GM12891 (cell line): ENCODE measurements at regions not wholly inside any gene's neighbourhood (a gene's known extent, or its start where the extent isn't known, plus 50 kb on each side); places are given as distances from the start of the nearest gene placed in this dataset.

ENCODE experiments used
- DNase-seq: peaks from one replicate; pipeline ENCODE4 v3.0.0; 2011; ENCODE audit warnings: low spot score; ENCODE audit not compliant: insufficient read length
- FAIRE-seq: peaks from 2 replicates; lab custom pipeline; 2011; peaks lifted over from hg19 to GRCh38; lab: Jason Lieb, UNC
- PAX5 ChIP-seq: IDR thresholded peaks from 2 replicates; pipeline ENCODE4 v1.6.1; 2011; ENCODE audit warnings: low read length, moderate library complexity, mild to moderate bottlenecking; ENCODE audit not compliant: insufficient read depth, severe bottlenecking
- POLR2A ChIP-seq: IDR thresholded peaks from 2 replicates; pipeline ENCODE4 v1.6.1; 2011; ENCODE audit warnings: low read depth, low read length, control low read depth
- POLR2AphosphoS5 ChIP-seq: IDR thresholded peaks from 2 replicates; pipeline ENCODE4 v1.6.1; 2011; ENCODE audit warnings: low read depth, low read length, control low read depth
- POU2F2 ChIP-seq: IDR thresholded peaks from 2 replicates; pipeline ENCODE4 v1.6.1; 2011; ENCODE audit warnings: low read depth, mild to moderate bottlenecking, control low read depth, low read length, moderate library complexity
- SPI1 ChIP-seq: IDR thresholded peaks from 2 replicates; pipeline ENCODE4 v1.6.1; 2011; ENCODE audit warnings: low read depth, low read length, control low read depth
- TAF1 ChIP-seq: IDR thresholded peaks from 2 replicates; pipeline ENCODE4 v1.6.1; 2011; ENCODE audit warnings: low read depth, low read length, control low read depth

DNA sequence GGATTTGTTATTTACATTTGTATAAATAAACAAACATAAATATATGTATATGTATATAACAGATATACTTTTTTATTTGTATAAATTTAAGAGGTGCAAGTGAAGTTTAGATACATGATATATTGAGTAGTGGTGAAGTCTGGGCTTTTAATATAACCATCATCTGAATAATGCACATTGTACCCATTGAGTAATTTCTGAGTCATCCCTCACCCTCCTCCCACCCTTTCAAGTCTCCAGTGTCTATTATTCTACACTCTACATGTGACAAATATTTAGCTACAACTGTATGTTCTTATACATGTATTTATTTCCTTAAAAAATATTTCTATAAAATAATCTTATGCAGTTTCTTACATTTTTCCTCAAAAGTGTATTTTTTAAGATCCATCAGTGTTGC, 358.7 kb upstream of the TFPI start:
- FAIRE-seq = no peak
- TF ChIP-seq TAF1 (no peak), SPI1 (no peak), PAX5 (no peak), POLR2AphosphoS5 (no peak), POLR2A (no peak), POU2F2 (no peak)
- DNase-seq = no peak

DNA sequence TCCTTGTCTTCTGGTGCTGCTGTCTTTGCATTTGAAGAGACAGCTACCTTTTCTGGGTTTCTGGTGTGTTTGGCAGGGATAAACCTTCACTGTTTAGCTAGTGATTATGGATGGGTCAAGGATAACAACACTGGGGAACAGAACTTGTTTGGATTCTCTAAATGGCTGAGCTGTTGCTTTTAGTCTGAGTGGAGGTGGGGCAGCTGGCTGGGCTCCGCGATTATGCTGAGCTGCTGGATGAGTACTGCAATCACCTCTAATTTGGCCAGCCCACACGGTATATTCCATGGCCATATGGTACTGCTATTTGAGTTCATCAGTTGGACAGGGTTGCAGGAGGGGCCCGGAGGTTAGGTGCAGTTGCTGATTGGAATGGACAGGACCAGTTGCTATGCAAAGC, 361.6 kb upstream of the TFPI start:
- DNase-seq = no peak
- FAIRE-seq = no peak
- no peak for TF ChIP-seq POU2F2
- TF ChIP-seq TAF1 = no peak
- TF ChIP-seq SPI1 = no peak
- no peak for TF ChIP-seq POLR2AphosphoS5
- no peak for TF ChIP-seq POLR2A
- TF ChIP-seq PAX5 = no peak

DNA sequence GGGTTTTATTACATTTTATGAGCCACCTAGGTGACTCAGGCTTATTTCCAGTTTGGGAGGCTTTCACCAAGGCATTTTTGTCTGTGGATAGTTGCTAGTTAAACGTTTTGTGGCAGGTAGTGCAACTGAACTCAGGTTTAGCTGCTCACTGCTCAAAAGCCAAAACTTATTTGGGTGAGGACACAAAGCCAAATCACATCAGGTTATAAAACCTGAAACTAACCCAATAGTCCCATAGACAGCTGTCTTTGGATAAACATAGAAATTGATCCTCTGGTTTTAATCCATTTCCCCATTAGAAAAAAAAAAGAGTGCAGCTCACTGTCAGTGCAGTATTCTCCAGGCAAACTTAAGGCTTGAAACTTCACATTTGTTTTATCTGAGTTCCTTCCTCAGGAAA, 362.6 kb upstream of the TFPI start:
- DNase-seq = no peak
- TF ChIP-seq POLR2AphosphoS5 (no peak), TAF1 (no peak), POU2F2 (no peak), POLR2A (no peak), SPI1 (no peak), PAX5 (no peak)
- FAIRE-seq = no peak

DNA sequence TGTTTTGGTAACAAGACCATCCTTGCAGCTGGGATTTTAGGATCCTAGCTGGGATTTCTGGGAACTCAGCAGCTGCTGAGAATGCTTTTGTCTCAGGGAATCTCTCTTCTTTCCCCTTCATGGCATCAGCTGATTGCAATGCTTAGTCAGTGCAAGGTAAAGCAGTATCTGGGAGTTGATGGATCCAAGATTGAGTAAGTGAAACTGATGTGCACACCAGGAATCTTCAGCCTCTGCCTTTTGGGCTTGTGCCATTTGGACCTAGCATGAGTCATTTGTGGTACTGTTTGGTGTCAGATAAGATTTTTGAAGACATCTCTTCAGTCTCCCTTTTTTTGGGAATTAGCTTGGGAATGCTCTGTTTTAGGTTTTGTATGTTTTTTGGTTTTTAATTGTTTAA, 363.3 kb upstream of the TFPI start:
- TF ChIP-seq POU2F2 (no peak), POLR2AphosphoS5 (no peak), POLR2A (no peak), TAF1 (no peak), SPI1 (no peak), PAX5 (no peak)

DNA sequence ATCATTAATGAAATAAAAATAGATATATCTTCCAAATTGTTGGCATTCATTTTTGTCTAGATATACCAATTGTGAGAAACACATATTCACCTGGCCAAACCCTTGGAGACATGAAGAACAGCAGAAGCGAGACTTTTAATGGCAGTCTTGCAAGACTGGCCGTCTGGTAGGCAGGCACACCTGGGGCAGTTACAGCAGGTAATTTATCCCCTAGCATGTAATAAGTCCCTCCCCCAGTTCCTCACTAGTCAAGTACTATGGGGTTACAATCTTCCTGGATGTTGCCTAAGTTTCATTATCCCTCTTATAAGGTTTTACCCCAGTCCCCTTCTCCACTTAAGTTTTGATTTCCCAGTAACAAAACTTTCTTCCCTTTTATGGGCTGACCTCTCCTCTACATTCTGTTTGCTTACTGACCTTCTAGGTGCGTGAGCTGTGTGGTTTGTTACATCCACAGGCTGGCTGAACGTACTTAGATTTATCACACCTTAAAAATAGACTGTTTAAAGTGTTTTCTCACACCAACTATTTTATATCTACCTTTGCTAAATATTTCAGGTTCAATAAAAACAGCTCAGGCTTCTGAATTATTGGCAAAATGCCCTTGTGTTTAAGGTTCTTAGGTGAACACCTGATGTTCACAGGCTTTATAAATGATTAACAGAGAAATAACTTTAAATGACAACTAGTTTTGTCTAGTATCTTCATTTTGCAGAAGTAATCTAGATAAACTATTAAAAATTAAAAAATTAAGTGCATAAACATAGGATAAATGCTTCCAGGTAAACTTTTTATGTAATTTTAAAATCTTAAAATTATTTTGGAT, 365.0 kb upstream of the TFPI start:
- DNase-seq = no peak
- no peak for TF ChIP-seq TAF1
- TF ChIP-seq POLR2AphosphoS5 = no peak
- TF ChIP-seq PAX5 = no peak
- no peak for TF ChIP-seq SPI1
- no peak for TF ChIP-seq POU2F2
- no peak for TF ChIP-seq POLR2A
- FAIRE-seq = no peak

More for the DNA sequence above, 363.3 kb upstream of the TFPI start:
- no peak for DNase-seq
- FAIRE-seq = no peak

DNA sequence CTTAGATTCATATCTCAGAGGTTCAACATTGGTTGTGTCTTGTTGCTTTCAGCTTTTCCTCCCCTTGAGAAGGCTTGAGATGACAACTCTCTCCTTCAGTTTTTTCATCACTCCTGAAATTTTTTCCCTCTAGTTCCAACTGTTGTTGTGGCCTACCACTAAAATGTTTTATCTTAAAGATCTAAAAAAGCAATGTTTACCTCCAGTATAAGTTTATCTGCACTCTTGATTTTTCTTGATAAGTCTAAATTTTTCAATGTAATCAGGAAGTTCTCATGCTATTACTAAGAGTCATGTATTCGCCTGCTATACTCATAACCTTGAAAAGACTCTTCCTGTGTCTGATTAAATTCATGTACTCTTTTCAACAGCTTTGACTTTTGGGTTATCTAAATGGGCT, 366.3 kb upstream of the TFPI start:
- DNase-seq = no peak
- TF ChIP-seq TAF1 = no peak
- no peak for FAIRE-seq

DNA sequence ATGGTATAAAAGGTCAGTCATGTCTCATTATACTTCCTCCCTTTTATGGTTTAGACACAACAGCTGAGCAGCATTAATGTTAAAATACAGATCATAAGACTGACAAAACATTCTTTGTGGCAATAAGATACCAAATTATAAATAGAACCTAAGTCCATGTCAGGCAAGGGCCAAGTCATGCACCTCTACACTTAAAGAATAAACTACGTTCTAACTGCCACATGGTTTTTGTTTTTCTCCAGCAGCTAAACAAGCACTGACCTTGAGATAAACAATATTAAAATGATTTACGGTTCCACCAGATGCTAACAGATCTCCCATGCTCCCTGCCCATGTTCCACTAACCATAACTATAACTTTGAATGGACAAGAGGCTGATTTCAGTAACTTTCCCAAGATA, 368.6 kb upstream of the TFPI start:
- no peak for FAIRE-seq
- TF ChIP-seq TAF1 (no peak), POU2F2 (no peak), POLR2AphosphoS5 (no peak), PAX5 (no peak), POLR2A (no peak), SPI1 (no peak)
- DNase-seq = no peak

DNA sequence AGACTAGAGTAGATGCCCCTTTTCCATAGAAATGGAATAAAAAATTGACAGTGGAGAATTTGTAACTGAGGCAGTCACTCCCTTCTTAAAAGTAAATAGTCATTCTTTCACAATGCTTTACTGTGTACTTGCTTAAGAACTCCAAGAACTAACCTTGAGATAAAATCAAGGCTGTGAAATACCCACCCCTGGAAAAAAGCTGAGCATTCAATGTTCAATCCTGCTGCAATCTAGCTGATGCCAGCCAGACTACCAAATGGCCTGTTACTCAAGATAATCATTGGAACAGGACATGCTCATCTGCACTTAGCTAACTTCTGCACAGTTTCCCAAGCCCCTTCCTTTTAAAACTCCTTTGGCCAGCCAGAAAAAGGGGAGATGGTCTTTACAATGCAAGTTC, 367.4 kb upstream of the GULP1 start:
- DNase-seq (no peak), FAIRE-seq (no peak)
- no peak for TF ChIP-seq TAF1
- no peak for TF ChIP-seq POLR2AphosphoS5
- TF ChIP-seq PAX5 = no peak

DNA sequence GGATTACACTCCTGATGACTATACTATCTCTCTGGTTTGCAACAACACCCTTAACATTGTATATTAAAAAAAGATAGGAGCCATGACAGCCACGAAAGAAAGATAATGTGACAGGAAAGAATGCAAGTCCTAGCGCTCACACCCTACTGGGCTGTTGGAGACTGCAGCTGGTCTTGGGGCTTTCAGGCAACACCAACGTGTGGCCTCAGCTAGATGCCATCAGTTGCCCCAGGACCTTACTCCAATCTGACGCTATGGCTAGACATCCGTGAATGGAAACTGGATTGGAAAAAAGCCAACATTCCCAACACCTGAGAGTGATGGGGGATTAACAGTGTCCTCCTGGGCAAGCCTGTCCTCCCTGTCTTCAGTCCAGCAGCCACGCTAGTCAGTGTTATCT, 357.4 kb upstream of the GULP1 start:
- no peak for DNase-seq
- no peak for TF ChIP-seq SPI1
- TF ChIP-seq POLR2A = no peak

DNA sequence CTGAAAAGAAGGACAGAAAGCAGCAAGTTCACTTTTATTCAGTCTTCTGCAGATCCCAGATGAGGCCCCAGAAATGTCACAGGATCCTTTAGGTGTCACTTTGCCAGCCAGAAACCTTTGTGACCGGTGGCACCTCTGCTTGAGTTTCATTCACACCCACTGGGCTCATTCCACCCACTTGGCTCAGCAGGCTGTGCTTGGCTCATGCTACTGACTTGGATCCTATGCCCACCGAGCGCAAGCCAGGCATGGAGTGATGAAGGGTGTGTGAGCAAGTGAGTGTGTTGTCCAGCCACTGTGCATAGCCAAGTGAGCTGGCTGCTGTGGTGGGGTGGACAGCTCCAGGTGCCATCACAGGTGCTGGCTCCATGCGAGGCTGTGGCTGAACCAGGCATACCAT, 357.0 kb upstream of the GULP1 start:
- TF ChIP-seq POLR2AphosphoS5 = no peak
- no peak for TF ChIP-seq POLR2A
- TF ChIP-seq SPI1 = no peak
- TF ChIP-seq TAF1 = no peak
- TF ChIP-seq PAX5 = no peak
- no peak for TF ChIP-seq POU2F2
- DNase-seq (no peak), FAIRE-seq (no peak)

More for the DNA sequence above, 357.4 kb upstream of the GULP1 start:
- FAIRE-seq = no peak
